Nephron progenitor cell (in vitro differentiated cells): ENCODE measurements at regions not wholly inside any gene's neighbourhood (a gene's known extent, or its start where the extent isn't known, plus 50 kb on each side); places are given as distances from the start of the nearest gene placed in this dataset.

Experiments
- DNase-seq: peaks from one replicate; pipeline ENCODE4 v3.0.0; 2021
- H3K27ac Mint-ChIP-seq: 2 replicates; pipeline ENCODE4 v1.8.0; 2021; ENCODE audit warnings: mild to moderate bottlenecking, moderate library complexity, mixed read lengths
- H3K27me3 Mint-ChIP-seq: 2 replicates; pipeline ENCODE4 v1.8.0; 2021; ENCODE audit warnings: mild to moderate bottlenecking, low read depth, mixed read lengths; ENCODE audit not compliant: poor library complexity
- H3K36me3 Mint-ChIP-seq: 2 replicates; pipeline ENCODE4 v1.8.0; 2021; ENCODE audit warnings: low read depth, mixed read lengths
- H3K4me1 Mint-ChIP-seq: 2 replicates; pipeline ENCODE4 v1.8.0; 2021; ENCODE audit warnings: mixed read lengths
- H3K4me3 Mint-ChIP-seq: 2 replicates; pipeline ENCODE4 v1.8.0; 2021; ENCODE audit warnings: mild to moderate bottlenecking, moderate library complexity, mixed read lengths
- H3K9me3 Mint-ChIP-seq: 2 replicates; pipeline ENCODE4 v1.8.0; 2021; ENCODE audit warnings: mild to moderate bottlenecking, moderate library complexity, mixed read lengths
- TF ChIP-seq, protein P1 (sequence below): fragments of 200-600 bp; sonication (generic); IDR thresholded peaks from 2 replicates; pipeline ENCODE4 v1.5.0; 2021; ENCODE audit warnings: antibody characterized with exemption

DNA sequence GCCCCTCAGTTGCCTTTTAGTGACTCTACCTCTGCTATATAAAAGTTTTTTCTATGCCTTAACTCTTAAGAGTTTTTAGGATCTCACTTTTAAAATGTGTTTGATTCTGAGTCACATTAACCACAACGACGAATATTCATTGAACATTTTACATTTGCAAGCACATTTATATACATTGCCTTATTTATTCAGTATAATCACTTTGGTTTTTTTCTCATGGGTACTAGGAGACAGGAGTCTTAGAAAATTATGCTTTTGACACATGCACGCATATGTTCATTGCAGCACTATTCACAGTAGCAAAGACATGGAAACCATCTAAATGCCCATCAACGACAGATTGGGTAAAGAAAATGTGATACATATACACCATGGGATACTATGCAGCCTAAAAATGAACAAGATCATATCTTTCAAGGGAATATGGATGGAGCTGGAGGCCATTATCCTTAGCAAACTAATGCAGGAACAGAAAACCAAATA is 236.9 kb upstream of the SPAG17 start:
- DNase-seq, result no peak
- H3K4me1 Mint-ChIP-seq, result no peaks in the 10 kb centered on the region
- H3K9me3 Mint-ChIP-seq, result no peaks in the 10 kb centered on the region
- H3K27me3 Mint-ChIP-seq, result peaks cover 4% of the 10 kb centered on the region
- H3K27ac Mint-ChIP-seq, result no peak overlapping the region
- no peak overlapping the region for H3K4me3 Mint-ChIP-seq
- H3K36me3 Mint-ChIP-seq, result no peaks in the 10 kb centered on the region
- TF ChIP-seq, protein P1, sequence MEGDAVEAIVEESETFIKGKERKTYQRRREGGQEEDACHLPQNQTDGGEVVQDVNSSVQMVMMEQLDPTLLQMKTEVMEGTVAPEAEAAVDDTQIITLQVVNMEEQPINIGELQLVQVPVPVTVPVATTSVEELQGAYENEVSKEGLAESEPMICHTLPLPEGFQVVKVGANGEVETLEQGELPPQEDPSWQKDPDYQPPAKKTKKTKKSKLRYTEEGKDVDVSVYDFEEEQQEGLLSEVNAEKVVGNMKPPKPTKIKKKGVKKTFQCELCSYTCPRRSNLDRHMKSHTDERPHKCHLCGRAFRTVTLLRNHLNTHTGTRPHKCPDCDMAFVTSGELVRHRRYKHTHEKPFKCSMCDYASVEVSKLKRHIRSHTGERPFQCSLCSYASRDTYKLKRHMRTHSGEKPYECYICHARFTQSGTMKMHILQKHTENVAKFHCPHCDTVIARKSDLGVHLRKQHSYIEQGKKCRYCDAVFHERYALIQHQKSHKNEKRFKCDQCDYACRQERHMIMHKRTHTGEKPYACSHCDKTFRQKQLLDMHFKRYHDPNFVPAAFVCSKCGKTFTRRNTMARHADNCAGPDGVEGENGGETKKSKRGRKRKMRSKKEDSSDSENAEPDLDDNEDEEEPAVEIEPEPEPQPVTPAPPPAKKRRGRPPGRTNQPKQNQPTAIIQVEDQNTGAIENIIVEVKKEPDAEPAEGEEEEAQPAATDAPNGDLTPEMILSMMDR, result no peak

DNA sequence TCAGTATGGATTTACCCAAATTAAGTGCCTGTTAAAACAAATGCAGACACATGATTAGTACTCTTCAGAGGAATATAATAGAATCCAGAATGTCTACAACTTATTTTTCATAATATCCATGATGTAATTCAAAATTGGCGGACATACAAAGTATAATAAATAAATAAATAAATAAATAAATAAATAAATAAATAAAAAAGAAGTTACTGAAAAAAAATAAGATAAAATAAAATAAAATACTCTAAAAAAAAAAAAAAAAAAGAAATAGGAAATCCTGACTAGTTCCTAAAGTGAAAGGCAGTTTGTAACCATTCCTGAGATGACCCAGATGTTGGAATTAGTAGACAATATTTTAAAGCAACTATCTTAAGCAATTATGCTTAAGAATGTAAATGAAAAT is 219.0 kb upstream of the SPAG17 start:
- H3K4me3 Mint-ChIP-seq, result no peak overlapping the region
- no peaks in the 10 kb centered on the region for H3K4me1 Mint-ChIP-seq
- no peak for DNase-seq
- no peaks in the 10 kb centered on the region for H3K27me3 Mint-ChIP-seq
- TF ChIP-seq, protein P1, result no peak
- H3K36me3 Mint-ChIP-seq, result no peaks in the 10 kb centered on the region
- no peak overlapping the region for H3K27ac Mint-ChIP-seq
- H3K9me3 Mint-ChIP-seq, result peaks cover 36% of the 10 kb centered on the region

DNA sequence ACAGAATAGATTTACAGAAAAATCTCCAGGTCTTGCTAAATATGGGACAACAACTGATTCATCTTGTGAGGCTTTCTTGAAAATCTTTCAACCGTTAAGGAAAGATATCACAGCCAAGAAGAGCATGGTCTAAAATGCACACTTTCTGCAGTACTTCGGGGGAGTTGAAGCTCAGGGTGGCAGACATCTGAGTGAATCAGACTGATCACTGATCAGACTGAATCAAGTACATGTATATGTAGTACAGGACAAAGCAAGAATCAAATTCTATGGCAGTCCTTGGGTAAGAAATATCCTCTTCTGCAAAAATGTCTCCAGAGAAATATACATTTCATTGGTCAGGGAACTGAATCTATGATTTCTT is 212.4 kb upstream of the SPAG17 start:
- Mint-ChIP-seq H3K27me3 (no peaks in the 10 kb centered on the region), H3K9me3 (no peaks in the 10 kb centered on the region), H3K36me3 (no peaks in the 10 kb centered on the region), H3K4me3 (no peak overlapping the region), H3K4me1 (peaks cover 42% of the 10 kb centered on the region), H3K27ac (peak overlapping the region; percentile 2)
- DNase-seq, result no peak
- TF ChIP-seq, protein P1, result no peak

DNA sequence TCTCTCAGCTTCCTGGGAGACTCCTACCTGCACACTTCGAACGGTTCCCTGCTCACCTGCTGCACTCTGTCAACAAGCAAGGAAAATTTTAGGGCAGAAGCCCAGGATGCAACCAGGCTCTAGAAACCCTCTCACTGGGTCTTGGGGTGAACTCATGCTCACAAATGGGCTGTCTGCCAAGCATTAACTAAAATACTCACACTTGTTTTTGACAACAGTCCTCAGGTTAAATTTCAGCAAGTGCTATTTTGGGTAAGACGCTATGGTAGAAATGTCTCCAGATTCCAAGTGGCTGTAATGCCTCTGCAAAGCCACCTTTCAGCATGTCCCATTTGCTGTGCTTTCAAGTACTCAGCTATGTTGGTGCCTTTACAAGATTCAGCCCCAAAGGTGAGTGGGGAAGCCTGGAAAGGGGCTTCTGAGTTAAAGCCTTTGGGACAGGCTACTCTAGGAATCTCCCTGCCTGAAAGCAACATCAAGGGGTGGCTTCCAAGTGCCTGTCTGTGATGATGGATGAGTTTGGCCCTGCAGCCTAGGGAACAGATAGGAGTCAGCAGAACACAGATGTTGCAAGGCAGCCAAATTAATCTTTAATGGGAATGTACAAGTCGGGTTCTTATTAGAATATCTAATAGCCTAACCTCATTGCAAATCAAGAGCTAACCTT is 211.9 kb upstream of the SPAG17 start:
- Mint-ChIP-seq H3K36me3 (no peaks in the 10 kb centered on the region), H3K4me1 (peaks cover 47% of the 10 kb centered on the region), H3K27ac (no peak overlapping the region), H3K4me3 (no peak overlapping the region), H3K9me3 (no peaks in the 10 kb centered on the region), H3K27me3 (no peaks in the 10 kb centered on the region)
- DNase-seq, result peak; percentile 27
- TF ChIP-seq, protein P1, result no peak

DNA sequence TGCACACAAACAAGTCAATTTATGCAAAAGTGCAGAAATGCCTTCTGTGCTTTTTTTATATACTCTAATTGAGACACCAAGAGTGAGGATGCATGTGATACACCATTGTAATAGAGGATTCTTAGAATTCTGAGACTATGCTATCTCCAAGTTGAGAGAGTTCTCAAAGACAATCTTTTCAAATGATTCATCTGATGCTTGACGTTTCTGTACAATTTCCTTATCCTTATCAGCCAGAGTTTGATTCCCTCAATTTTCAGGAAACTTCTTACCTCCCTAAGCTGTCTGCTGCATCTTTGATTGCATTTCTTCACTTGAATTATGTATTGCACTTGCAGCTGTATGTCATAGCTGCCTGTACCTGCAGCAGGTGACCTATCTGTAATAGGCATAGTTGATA is 211.3 kb upstream of the SPAG17 start:
- H3K27me3 Mint-ChIP-seq, result no peaks in the 10 kb centered on the region
- no peaks in the 10 kb centered on the region for H3K36me3 Mint-ChIP-seq
- peaks cover 53% of the 10 kb centered on the region for H3K4me1 Mint-ChIP-seq
- no peak overlapping the region for H3K4me3 Mint-ChIP-seq
- TF ChIP-seq, protein P1, result no peak
- H3K9me3 Mint-ChIP-seq, result no peaks in the 10 kb centered on the region
- no peak for DNase-seq
- H3K27ac Mint-ChIP-seq, result peak overlapping the region; percentile 49

DNA sequence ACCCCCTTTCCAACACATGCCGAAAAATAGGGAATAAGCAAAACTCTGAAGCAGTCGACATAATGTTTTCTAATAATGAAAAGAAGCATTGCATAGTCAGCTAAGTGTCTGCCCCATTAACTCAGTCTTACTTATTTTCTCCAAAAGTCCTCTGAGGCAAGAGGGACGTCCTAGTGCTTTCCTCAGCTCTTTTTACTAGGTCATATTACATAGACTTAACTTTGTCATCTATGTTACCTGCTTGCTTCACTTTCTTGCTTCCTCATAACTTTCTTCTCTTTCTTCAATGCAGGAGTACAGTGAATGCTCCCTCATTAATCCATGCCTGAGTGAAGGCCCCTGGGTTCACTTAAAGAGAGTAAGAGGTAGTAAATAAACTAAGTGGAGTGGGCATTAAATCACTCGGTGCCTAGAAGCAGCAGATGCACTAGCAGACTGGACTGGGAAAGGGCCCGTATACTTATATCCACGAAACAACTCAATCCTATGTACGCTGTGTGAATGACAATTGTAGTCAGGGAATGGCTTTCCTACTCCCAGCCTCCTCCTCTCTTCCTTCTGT is 210.5 kb upstream of the SPAG17 start:
- TF ChIP-seq, protein P1, result no peak
- DNase-seq, result peak; percentile 8
- H3K27ac Mint-ChIP-seq, result peak overlapping the region; percentile 49
- H3K9me3 Mint-ChIP-seq, result no peaks in the 10 kb centered on the region
- H3K36me3 Mint-ChIP-seq, result no peaks in the 10 kb centered on the region
- H3K4me1 Mint-ChIP-seq, result peaks cover 60% of the 10 kb centered on the region
- H3K4me3 Mint-ChIP-seq, result no peak overlapping the region
- H3K27me3 Mint-ChIP-seq, result peaks cover 3% of the 10 kb centered on the region
